ENCODE measurements at regions not wholly inside any gene's neighbourhood (a gene's known extent, or its start where the extent isn't known, plus 50 kb on each side); places are given as distances from the start of the nearest gene placed in this dataset.

DNA sequence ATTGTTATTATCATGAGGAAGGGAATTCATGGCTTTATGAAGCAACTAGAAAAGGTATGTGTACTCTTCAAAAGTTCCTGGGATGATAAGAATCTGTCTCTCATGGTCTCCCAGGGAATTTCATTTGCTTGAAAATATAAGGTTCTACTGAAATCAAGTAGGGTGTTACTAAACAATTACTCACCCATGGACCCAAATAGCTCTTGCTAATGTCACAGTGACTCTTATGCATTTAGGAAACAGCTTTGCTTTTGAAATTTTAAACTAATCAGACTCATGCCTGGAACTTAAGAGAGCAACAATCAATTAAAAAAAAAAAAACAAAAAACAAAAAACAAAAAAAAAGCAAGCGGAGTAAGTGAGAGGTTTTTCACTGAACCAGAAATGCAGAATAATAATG is 1546.3 kb upstream of the TENM4 start:
- no peak for TF ChIP-seq CTCF (conservative IDR thresholded peaks at IDR 0.05)
- H4K8ac ChIP-seq (replicated peaks; ENCODE audit: insufficient read length, low read depth, low read length): no peak overlapping the region
- H4K91ac ChIP-seq (ENCODE audit: insufficient read length, low read depth, low read length): no peak overlapping the region
- no peaks in the 10 kb centered on the region for H3K27me3 Mint-ChIP-seq (ENCODE audit: low read depth)
- no peak overlapping the region for H3K23ac ChIP-seq (ENCODE audit: insufficient read length, low read depth, low read length)
- no peak overlapping the region for H3K27ac ChIP-seq (ENCODE audit: insufficient read length, low read depth, low read length)
- no peak overlapping the region for H3K56ac ChIP-seq (ENCODE audit: insufficient read length, low read depth, low read length)
- no peak overlapping the region for H2AFZ ChIP-seq (ENCODE audit: low read length)
- no peaks in the 10 kb centered on the region; the same call in 1 of the 2 replicates for H3K4me1 ChIP-seq (ENCODE audit: insufficient read depth, low read length)
- no peak for DNase-seq
- H2BK5ac ChIP-seq (ENCODE audit: insufficient read length, low read length): no peak overlapping the region
- H3K9ac ChIP-seq (ENCODE audit: extremely low read depth, insufficient read length, low read length): no peak overlapping the region
- H3K4me3 Mint-ChIP-seq: no peak overlapping the region
- H2BK20ac ChIP-seq (ENCODE audit: low read depth, low read length, poor library complexity, severe bottlenecking): no peak overlapping the region
- H3K14ac ChIP-seq (ENCODE audit: insufficient read depth, low read length): no peak overlapping the region
- no peaks in the 10 kb centered on the region for H3K9me3 ChIP-seq (ENCODE audit: control insufficient read depth, low read depth, low read length)
- H3K23me2 ChIP-seq (ENCODE audit: insufficient read length, low read depth, low read length, poor library complexity, severe bottlenecking): no peaks in the 10 kb centered on the region
- no peaks in the 10 kb centered on the region; the same call in 1 of the 2 replicates for H3K27me3 ChIP-seq (ENCODE audit: insufficient read depth, low read length)
- H3K79me2 ChIP-seq (ENCODE audit: insufficient read depth, low read length): no peaks in the 10 kb centered on the region
- H2AK5ac ChIP-seq (ENCODE audit: insufficient read length, low read length): no peak overlapping the region
- H2BK12ac ChIP-seq (ENCODE audit: insufficient read length, low read depth, low read length): no peak overlapping the region
- no CpG with 5 or more reads among the region's 1 CpG for WGBS (ENCODE audit: extremely low coverage, insufficient read length, low lambda C conversion rate)
- no peak overlapping the region for H3K4me2 ChIP-seq (ENCODE audit: insufficient read depth, insufficient read length, low read length)
- H3K4ac ChIP-seq (ENCODE audit: low read depth, low read length): no peak overlapping the region
- no peaks in the 10 kb centered on the region for H4K20me1 ChIP-seq (ENCODE audit: control insufficient read depth, insufficient read depth, insufficient read length)
- H3K4me1 Mint-ChIP-seq: peaks cover 36 to 41% of the 10 kb centered on the region in 2 experiments
- H2BK120ac ChIP-seq (ENCODE audit: low read depth, low read length, poor library complexity, severe bottlenecking): no peak overlapping the region
- peaks cover 0 to 7% of the 10 kb centered on the region in 2 experiments; a peak in 3 of 5 replicates for H3K9me3 Mint-ChIP-seq
- no peak overlapping the region for H3K18ac ChIP-seq (ENCODE audit: insufficient read length, low read depth, low read length)
- H3K27ac Mint-ChIP-seq: peak overlapping the region in 1 of 3 experiments; percentile 25; a peak in 1 of 7 replicates
- H3K36me3 Mint-ChIP-seq (ENCODE audit: insufficient read depth in 1 of 3, low read depth in 3 of 3): peaks cover 2 to 8% (median 2%) of the 10 kb centered on the region in 3 experiments; a peak in 4 of 7 replicates
- H2BK15ac ChIP-seq (ENCODE audit: low read depth, low read length): no peak overlapping the region
- H3T11ph ChIP-seq (ENCODE audit: low read length): no peak overlapping the region
- no peak overlapping the region for H4K5ac ChIP-seq (ENCODE audit: insufficient read length, low read depth, low read length)
- no peaks in the 10 kb centered on the region for H3K79me1 ChIP-seq (ENCODE audit: insufficient read depth, low read depth, low read length, poor library complexity, severe bottlenecking)

Data from H9 (cell line).